ENCODE measurements at regions not wholly inside any gene's neighbourhood (a gene's known extent, or its start where the extent isn't known, plus 50 kb on each side); places are given as distances from the start of the nearest gene placed in this dataset.

- no peak overlapping the region for H3K27ac ChIP-seq
- no peak for DNase-seq
- intact Hi-C loops (cut with DNase I) = no loop called here
- H3K4me3 ChIP-seq = no peak overlapping the region
- TF ChIP-seq POLR2A (IDR thresholded peaks at IDR 0.05) (no peak), CTCF (IDR thresholded peaks at IDR 0.05) (no peak)
- peaks cover 0 to 9% (median 0%) of the 10 kb centered on the region in 3 donors for H3K4me1 ChIP-seq
- WGBS, 2 donors = 62 to 74% methylated on average over 6 of the region's 6 CpGs
- no peaks in the 10 kb centered on the region for H3K9me3 ChIP-seq
- no peaks in the 10 kb centered on the region for H3K36me3 ChIP-seq
- H3K27me3 ChIP-seq = peaks cover 0 to 19% (median 0%) of the 10 kb centered on the region in 4 donors
Measured at GRCh38 chr22:47849576-47849975, 1087.1 kb downstream of the TBC1D22A start.

- H3K4me3 ChIP-seq = no peak overlapping the region
- peaks cover 0 to 29% (median 0%) of the 10 kb centered on the region in 4 donors for H3K27me3 ChIP-seq
- TF ChIP-seq POLR2A (IDR thresholded peaks at IDR 0.05) (no peak), CTCF (IDR thresholded peaks at IDR 0.05) (no peak)
- H3K9me3 ChIP-seq = no peaks in the 10 kb centered on the region
- no peak overlapping the region for H3K27ac ChIP-seq
- H3K36me3 ChIP-seq = no peaks in the 10 kb centered on the region
- WGBS, 2 donors = 69 to 75% methylated on average over 11 to 13 of the region's 14 CpGs
- intact Hi-C loops (cut with DNase I) = no loop called here
- peaks cover 0 to 9% (median 0%) of the 10 kb centered on the region in 3 donors for H3K4me1 ChIP-seq
- no peak for DNase-seq
Measured at GRCh38 chr22:47848184-47848920, 1085.9 kb downstream of the TBC1D22A start.

GRCh38 chr22:47847131-47847890 is 1084.9 kb downstream of the TBC1D22A start:
- TF ChIP-seq CTCF (IDR thresholded peaks at IDR 0.05) (no peak), POLR2A (IDR thresholded peaks at IDR 0.05) (no peak)
- H3K9me3 ChIP-seq = no peaks in the 10 kb centered on the region
- intact Hi-C loops (cut with DNase I) = no loop called here
- H3K27me3 ChIP-seq = peaks cover 0 to 38% (median 0%) of the 10 kb centered on the region in 4 donors
- no peaks in the 10 kb centered on the region for H3K36me3 ChIP-seq
- H3K4me3 ChIP-seq = no peak overlapping the region
- WGBS, 2 donors = 40 to 56% methylated on average over 3 to 7 of the region's 8 CpGs
- no peak overlapping the region for H3K27ac ChIP-seq
- DNase-seq = no peak
- peaks cover 0 to 9% (median 0%) of the 10 kb centered on the region in 3 donors for H3K4me1 ChIP-seq

GRCh38 chr22:47846206-47846605 is 1083.8 kb downstream of the TBC1D22A start:
- no peaks in the 10 kb centered on the region for H3K9me3 ChIP-seq
- no peak for DNase-seq
- 43 to 51% methylated on average over 2 of the region's 2 CpGs for WGBS, 2 donors
- peaks cover 0 to 9% (median 0%) of the 10 kb centered on the region in 3 donors for H3K4me1 ChIP-seq
- H3K27me3 ChIP-seq = peaks cover 0 to 43% (median 0%) of the 10 kb centered on the region in 4 donors
- H3K4me3 ChIP-seq = no peak overlapping the region
- no peak overlapping the region for H3K27ac ChIP-seq
- TF ChIP-seq POLR2A (IDR thresholded peaks at IDR 0.05) (no peak), CTCF (IDR thresholded peaks at IDR 0.05) (no peak)
- H3K36me3 ChIP-seq = no peaks in the 10 kb centered on the region
- intact Hi-C loops (cut with DNase I) = no loop called here

GRCh38 chr22:47842119-47842518 is 1079.7 kb downstream of the TBC1D22A start:
- no peak overlapping the region for H3K4me3 ChIP-seq
- intact Hi-C loops (cut with DNase I) = no loop called here
- DNase-seq = no peak
- TF ChIP-seq POLR2A (IDR thresholded peaks at IDR 0.05) (no peak), CTCF (IDR thresholded peaks at IDR 0.05) (no peak)
- H3K9me3 ChIP-seq = no peaks in the 10 kb centered on the region
- no peaks in the 10 kb centered on the region for H3K36me3 ChIP-seq
- 33 to 63% methylated on average over 4 of the region's 10 CpGs for WGBS, 2 donors
- no peaks in the 10 kb centered on the region for H3K4me1 ChIP-seq
- H3K27me3 ChIP-seq = peaks cover 0 to 47% (median 0%) of the 10 kb centered on the region in 4 donors
- no peak overlapping the region for H3K27ac ChIP-seq

Data from esophagus squamous epithelium (tissue), 5 donors.